K562 (cell line): ENCODE measurements at regions not wholly inside any gene's neighbourhood (a gene's known extent, or its start where the extent isn't known, plus 50 kb on each side); places are given as distances from the start of the nearest gene placed in this dataset.

ENCODE experiments used
- COPS2 ChIP-seq: fragments of 450-650 bp; conservative IDR thresholded peaks from 2 replicates; pipeline ENCODE4 v1.6.1; 2016; ENCODE audit warnings: mild to moderate bottlenecking, moderate library complexity
- HEY1 ChIP-seq: fragments of 250-450 bp; sonication (Bioruptor Pico); IDR thresholded peaks from 2 replicates; pipeline ENCODE4 v1.5.0; 2020; ENCODE audit warnings: mild to moderate bottlenecking, moderate library complexity, borderline replicate concordance
- JUND ChIP-seq, 2 experiments: IDR thresholded peaks; 2 replicates in 1 of 2; 3 replicates in 1 of 2; pipeline ENCODE4 v1.6.1; 2011; ENCODE audit warnings: borderline replicate concordance in 2 of 2, low read depth in 2 of 2, low read length in 2 of 2, improper control_type of control experiment in 1 of 2, missing biosample characterization in 1 of 2, missing genetic modification characterization in 1 of 2, missing genetic modification reagents in 1 of 2
- NFYB ChIP-seq: IDR thresholded peaks from 2 replicates; pipeline ENCODE4 v1.6.1; 2011; ENCODE audit warnings: mild to moderate bottlenecking, moderate library complexity; ENCODE audit not compliant: insufficient read length; ENCODE audit errors: extremely low read depth
- RBM25 ChIP-seq: fragments of 200-400 bp; formaldehyde crosslinking; IDR thresholded peaks from 2 replicates; pipeline ENCODE4 v1.6.1; 2018; ENCODE audit warnings: low read length, low read depth, moderate library complexity; ENCODE audit not compliant: severe bottlenecking
- TARDBP ChIP-seq: fragments of 450-650 bp; IDR thresholded peaks from 2 replicates; pipeline ENCODE4 v1.6.1; 2016
- TRIM28 ChIP-seq: fragments of 450-650 bp; IDR thresholded peaks from 2 replicates; pipeline ENCODE4 v1.6.1; 2017
- XRCC3 ChIP-seq: fragments of 450-650 bp; IDR thresholded peaks from 2 replicates; pipeline ENCODE4 v1.6.1; 2017; ENCODE audit warnings: mild to moderate bottlenecking, moderate library complexity
- TF ChIP-seq, protein P1 (sequence below): fragments of 450-650 bp; IDR thresholded peaks from one replicate; pipeline ENCODE4 v1.6.1; 2018; ENCODE audit warnings: mild to moderate bottlenecking, moderate library complexity; ENCODE audit not compliant: partially characterized antibody
- TF ChIP-seq, protein P2 (sequence below): fragments of 450-650 bp; IDR thresholded peaks from 2 replicates; pipeline ENCODE4 v1.6.1; 2018; ENCODE audit warnings: mild to moderate bottlenecking, low read depth; ENCODE audit not compliant: partially characterized antibody
- TF ChIP-seq, protein P3 (sequence below): fragments of 250-450 bp; sonication (Bioruptor Pico); IDR thresholded peaks from 2 replicates; pipeline ENCODE4 v1.9.0; 2021; ENCODE audit warnings: mild to moderate bottlenecking

DNA sequence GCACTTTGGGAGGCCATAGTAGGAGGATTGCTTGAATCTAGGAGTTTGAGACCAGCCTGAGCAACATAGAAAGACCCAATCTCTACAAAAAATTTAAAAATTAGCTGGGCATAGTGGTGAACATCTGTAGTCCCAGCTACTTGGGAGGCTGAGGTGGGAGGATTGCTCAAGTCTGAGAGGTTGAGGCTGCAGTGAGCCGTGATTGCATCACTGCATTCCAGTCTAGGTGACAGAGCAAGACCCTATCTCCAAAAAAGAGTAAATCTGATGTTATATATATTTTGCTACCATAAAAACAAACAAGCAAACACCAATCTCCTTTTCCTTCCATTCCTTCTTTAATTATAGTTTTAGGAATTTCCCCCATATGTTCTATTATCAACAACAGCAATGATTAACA lies 74.2 kb upstream of the RNU6-1 start (continued):
- TF ChIP-seq NFYB (no peak), COPS2 (no peak), TARDBP (no peak), RBM25 (peak; percentile 9), JUND (IDR thresholded peaks at IDR 0.05; ENCODE audit: borderline replicate concordance, low read depth, low read length) (no peak), JUND (tag; IDR thresholded peaks at IDR 0.05; ENCODE audit: borderline replicate concordance, low read depth, low read length) (no peak), TRIM28 (no peak), HEY1 (CRISPR knock-in tag) (no peak), XRCC3 (no peak)
- TF ChIP-seq, protein P1, sequence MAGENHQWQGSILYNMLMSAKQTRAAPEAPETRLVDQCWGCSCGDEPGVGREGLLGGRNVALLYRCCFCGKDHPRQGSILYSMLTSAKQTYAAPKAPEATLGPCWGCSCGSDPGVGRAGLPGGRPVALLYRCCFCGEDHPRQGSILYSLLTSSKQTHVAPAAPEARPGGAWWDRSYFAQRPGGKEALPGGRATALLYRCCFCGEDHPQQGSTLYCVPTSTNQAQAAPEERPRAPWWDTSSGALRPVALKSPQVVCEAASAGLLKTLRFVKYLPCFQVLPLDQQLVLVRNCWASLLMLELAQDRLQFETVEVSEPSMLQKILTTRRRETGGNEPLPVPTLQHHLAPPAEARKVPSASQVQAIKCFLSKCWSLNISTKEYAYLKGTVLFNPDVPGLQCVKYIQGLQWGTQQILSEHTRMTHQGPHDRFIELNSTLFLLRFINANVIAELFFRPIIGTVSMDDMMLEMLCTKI = no peak
- TF ChIP-seq, protein P2, sequence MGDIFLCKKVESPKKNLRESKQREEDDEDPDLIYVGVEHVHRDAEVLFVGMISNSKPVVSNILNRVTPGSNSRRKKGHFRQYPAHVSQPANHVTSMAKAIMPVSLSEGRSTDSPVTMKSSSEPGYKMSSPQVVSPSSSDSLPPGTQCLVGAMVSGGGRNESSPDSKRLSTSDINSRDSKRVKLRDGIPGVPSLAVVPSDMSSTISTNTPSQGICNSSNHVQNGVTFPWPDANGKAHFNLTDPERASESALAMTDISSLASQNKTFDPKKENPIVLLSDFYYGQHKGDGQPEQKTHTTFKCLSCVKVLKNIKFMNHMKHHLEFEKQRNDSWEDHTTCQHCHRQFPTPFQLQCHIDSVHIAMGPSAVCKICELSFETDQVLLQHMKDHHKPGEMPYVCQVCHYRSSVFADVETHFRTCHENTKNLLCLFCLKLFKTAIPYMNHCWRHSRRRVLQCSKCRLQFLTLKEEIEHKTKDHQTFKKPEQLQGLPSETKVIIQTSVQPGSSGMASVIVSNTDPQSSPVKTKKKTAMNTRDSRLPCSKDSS = no peak
- TF ChIP-seq, protein P3, sequence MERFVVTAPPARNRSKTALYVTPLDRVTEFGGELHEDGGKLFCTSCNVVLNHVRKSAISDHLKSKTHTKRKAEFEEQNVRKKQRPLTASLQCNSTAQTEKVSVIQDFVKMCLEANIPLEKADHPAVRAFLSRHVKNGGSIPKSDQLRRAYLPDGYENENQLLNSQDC (CRISPR knock-in tag) = no peak
- TF ChIP-seq, all 486 proteins: peak for 3
